ENCODE measurements at regions not wholly inside any gene's neighbourhood (a gene's known extent, or its start where the extent isn't known, plus 50 kb on each side); places are given as distances from the start of the nearest gene placed in this dataset.

- Histone ChIP-seq H3K4me3 (replicated peaks in 1 of 2; ENCODE audit: low read depth in 1 of 2, low read length in 2 of 2) (no peak overlapping the region), H3K4me1 (ENCODE audit: control insufficient read depth in 1 of 2, insufficient read depth in 2 of 2, low read length in 2 of 2) (no peaks in the 10 kb centered on the region), H3K9ac (ENCODE audit: low read length) (no peak overlapping the region), H3K27ac (ENCODE audit: low read depth, low read length) (no peak overlapping the region), H4K20me1 (ENCODE audit: insufficient read depth) (no peaks in the 10 kb centered on the region), H3K79me2 (ENCODE audit: insufficient read depth, low read length) (no peaks in the 10 kb centered on the region), H3K36me3 (ENCODE audit: control insufficient read depth in 1 of 2, insufficient read depth in 2 of 2, low read length in 2 of 2) (no peaks in the 10 kb centered on the region), H3K27me3 (ENCODE audit: insufficient read depth, low read length) (no peaks in the 10 kb centered on the region), H2AFZ (ENCODE audit: low read depth, low read length, poor library complexity, severe bottlenecking) (no peak overlapping the region), H3K4me2 (ENCODE audit: low read length) (no peak overlapping the region), H3K9me3 (ENCODE audit: control insufficient read depth in 1 of 2, insufficient read depth in 1 of 2, low read depth in 1 of 2, low read length in 2 of 2) (no peaks in the 10 kb centered on the region), H3K9me2 (ENCODE audit: insufficient read depth) (no peaks in the 10 kb centered on the region)
- no TSS peak for BruUV-seq (replicated peaks)
- DNase-seq (ENCODE audit: low read depth, low spot score) (no peak), ATAC-seq (no peak)
- POLR2A ChIA-PET = no interaction called here
- TF ChIP-seq TCF7L2 (IDR thresholded peaks at IDR 0.05; ENCODE audit: borderline replicate concordance, extremely low read depth, insufficient read depth, insufficient read length) = no peak
- TF ChIP-seq YY1 (IDR thresholded peaks at IDR 0.05; ENCODE audit: extremely low read depth, insufficient replicate concordance, low read depth, low read length) = no peak
- no peak for TF ChIP-seq POLR2A (IDR thresholded peaks at IDR 0.05; ENCODE audit: borderline replicate concordance, extremely low read depth, insufficient read depth, insufficient read length)
- TF ChIP-seq ZBTB33 (IDR thresholded peaks at IDR 0.05; ENCODE audit: extremely low read depth, insufficient replicate concordance, low read length) = no peak
- TF ChIP-seq EGR1 (IDR thresholded peaks at IDR 0.05; ENCODE audit: low read depth) = no peak
- CTCF ChIA-PET = no interaction called here
- intact Hi-C loops (cut with micrococcal nuclease) = no loop called here
- RAD21 ChIA-PET (ENCODE audit: low non-redundant PET in 1 of 2, low total read pairs in 2 of 2, uncharacterized antibody in 2 of 2, unreplicated experiment in 2 of 2) = no interaction called here
Measured at GRCh38 chr7:26459540-26460193, 168.0 kb downstream of the SNX10 start.

GRCh38 chr7:26460351-26461085 lies 168.9 kb downstream of the SNX10 start:
- ChIA-PET POLR2A (no interaction called here), RAD21 (ENCODE audit: low non-redundant PET in 1 of 2, low total read pairs in 2 of 2, uncharacterized antibody in 2 of 2, unreplicated experiment in 2 of 2) (no interaction called here), CTCF (no interaction called here)
- no peak for ATAC-seq
- BruUV-seq (replicated peaks) = no TSS peak
- H3K36me3 ChIP-seq (ENCODE audit: control insufficient read depth in 1 of 2, insufficient read depth in 2 of 2, low read length in 2 of 2) = no peaks in the 10 kb centered on the region
- no peaks in the 10 kb centered on the region for H3K9me2 ChIP-seq (ENCODE audit: insufficient read depth)
- H2AFZ ChIP-seq (ENCODE audit: low read depth, low read length, poor library complexity, severe bottlenecking) = no peak overlapping the region
- intact Hi-C loops (cut with micrococcal nuclease) = no loop called here
- H3K4me2 ChIP-seq (ENCODE audit: low read length) = no peak overlapping the region
- no peak for DNase-seq (ENCODE audit: low read depth, low spot score)
- no peaks in the 10 kb centered on the region for H4K20me1 ChIP-seq (ENCODE audit: insufficient read depth)
- no peaks in the 10 kb centered on the region for H3K4me1 ChIP-seq (ENCODE audit: control insufficient read depth in 1 of 2, insufficient read depth in 2 of 2, low read length in 2 of 2)
- H3K79me2 ChIP-seq (ENCODE audit: insufficient read depth, low read length) = no peaks in the 10 kb centered on the region
- H3K27me3 ChIP-seq (ENCODE audit: insufficient read depth, low read length) = no peaks in the 10 kb centered on the region
- H3K9me3 ChIP-seq (ENCODE audit: control insufficient read depth in 1 of 2, insufficient read depth in 1 of 2, low read depth in 1 of 2, low read length in 2 of 2) = no peaks in the 10 kb centered on the region
- no peak overlapping the region for H3K27ac ChIP-seq (ENCODE audit: low read depth, low read length)
- H3K4me3 ChIP-seq (replicated peaks in 1 of 2; ENCODE audit: low read depth in 1 of 2, low read length in 2 of 2) = no peak overlapping the region
- no peak overlapping the region for H3K9ac ChIP-seq (ENCODE audit: low read length)
- no peak for TF ChIP-seq POLR2AphosphoS5 (IDR thresholded peaks at IDR 0.05; ENCODE audit: low read depth, low read length)
- no peak for TF ChIP-seq REST (IDR thresholded peaks at IDR 0.05; ENCODE audit: low read depth)
- TF ChIP-seq JUND (IDR thresholded peaks at IDR 0.05) = no peak
- TF ChIP-seq MAX (IDR thresholded peaks at IDR 0.05) = no peak
- no peak for TF ChIP-seq ATF3 (IDR thresholded peaks at IDR 0.05)
- no peak for TF ChIP-seq POLR2A (IDR thresholded peaks at IDR 0.05; ENCODE audit: borderline replicate concordance, extremely low read depth, insufficient read depth, insufficient read length)
- TF ChIP-seq EZH2phosphoT487 (IDR thresholded peaks at IDR 0.05; ENCODE audit: borderline replicate concordance) = no peak
